K562 (cell line): ENCODE measurements at regions not wholly inside any gene's neighbourhood (a gene's known extent, or its start where the extent isn't known, plus 50 kb on each side); places are given as distances from the start of the nearest gene placed in this dataset.

Source experiments
- CBFA2T2 ChIP-seq: fragments of 450-650 bp; conservative IDR thresholded peaks from 2 replicates; pipeline ENCODE4 v1.6.1; 2017; ENCODE audit warnings: mild to moderate bottlenecking
- DDX20 ChIP-seq: fragments of 450-650 bp; IDR thresholded peaks from 2 replicates; pipeline ENCODE4 v1.6.1; 2016; ENCODE audit warnings: missing genetic modification characterization, low read depth, mild to moderate bottlenecking, missing compliant biosample characterization, moderate library complexity
- DPF2 ChIP-seq: fragments of 450-650 bp; IDR thresholded peaks from 2 replicates; pipeline ENCODE4 v1.6.1; 2016
- EP300 ChIP-seq: IDR thresholded peaks from 2 replicates; pipeline ENCODE4 v1.6.1; 2012; ENCODE audit warnings: low read length, improper control_type of control experiment
- KLF6 ChIP-seq: fragments of 250-450 bp; sonication (Bioruptor Pico); IDR thresholded peaks from 2 replicates; pipeline ENCODE4 v1.4.0; 2020; ENCODE audit warnings: mild to moderate bottlenecking, moderate library complexity, borderline replicate concordance
- MEIS2 ChIP-seq: fragments of 450-650 bp; IDR thresholded peaks from 2 replicates; pipeline ENCODE4 v1.6.1; 2014; ENCODE audit warnings: mild to moderate bottlenecking; ENCODE audit not compliant: partially characterized antibody
- NCOA1 ChIP-seq: fragments of 450-650 bp; IDR thresholded peaks from 2 replicates; pipeline ENCODE4 v1.6.1; 2016; ENCODE audit warnings: low read depth
- NFE2L1 ChIP-seq: fragments of 450-650 bp; IDR thresholded peaks from 2 replicates; pipeline ENCODE4 v1.6.1; 2016; ENCODE audit warnings: missing genetic modification characterization, low read depth, mild to moderate bottlenecking, missing compliant biosample characterization, moderate library complexity, borderline replicate concordance
- PCBP1 ChIP-seq: fragments of 200-400 bp; formaldehyde crosslinking; IDR thresholded peaks from 2 replicates; pipeline ENCODE4 v1.6.1; 2018; ENCODE audit warnings: mild to moderate bottlenecking, low read depth, low read length; ENCODE audit not compliant: poor library complexity, severe bottlenecking
- PHF20 ChIP-seq: fragments of 450-650 bp; IDR thresholded peaks from 2 replicates; pipeline ENCODE4 v1.6.1; 2018; ENCODE audit not compliant: partially characterized antibody
- PML ChIP-seq: IDR thresholded peaks from 2 replicates; pipeline ENCODE4 v1.6.1; 2012; ENCODE audit warnings: low read length, inconsistent platforms
- POLR2AphosphoS5 ChIP-seq: IDR thresholded peaks from 2 replicates; pipeline ENCODE4 v1.6.1; 2011; ENCODE audit warnings: mild to moderate bottlenecking, low read depth, low read length, moderate library complexity; ENCODE audit not compliant: control insufficient read depth, insufficient read depth
- RAD51 ChIP-seq: fragments of 450-650 bp; IDR thresholded peaks from 2 replicates; pipeline ENCODE4 v1.7.1; 2016; ENCODE audit warnings: low read depth, mild to moderate bottlenecking, borderline replicate concordance
- TCF3 ChIP-seq: sonication (generic); formaldehyde crosslinking; IDR thresholded peaks from 2 replicates; pipeline ENCODE4 v1.4.0; 2020; ENCODE audit warnings: mild to moderate bottlenecking, missing genetic modification reagents
- TEAD4 ChIP-seq, 2 experiments: sonication (generic) in 1 of 2; formaldehyde crosslinking in 1 of 2; IDR thresholded peaks; 2 replicates each; pipeline versions ENCODE4 v1.6.1 to v1.8.0; 2012 to 2022; ENCODE audit warnings: borderline replicate concordance in 1 of 2, inconsistent platforms in 1 of 2, low read length in 1 of 2, mild to moderate bottlenecking in 1 of 2, missing genetic modification reagents in 1 of 2
- ZNF263 ChIP-seq: sonication (generic); formaldehyde crosslinking; IDR thresholded peaks from 2 replicates; pipeline ENCODE4 v1.8.0; 2022; ENCODE audit warnings: mild to moderate bottlenecking, missing genetic modification reagents, borderline replicate concordance
- ZNF395 ChIP-seq: fragments of 200-800 bp; sonication (Bioruptor generic); IDR thresholded peaks from 2 replicates; pipeline ENCODE4 v1.6.1; 2017; ENCODE audit warnings: missing genetic modification characterization, missing compliant biosample characterization
- TF ChIP-seq, protein P1 (sequence below): sonication (generic); IDR thresholded peaks from 2 replicates; pipeline ENCODE4 v1.6.1; 2016
- TF ChIP-seq, protein P2 (sequence below): fragments of 450-650 bp; conservative IDR thresholded peaks from 2 replicates; pipeline ENCODE4 v1.6.1; 2016; ENCODE audit warnings: missing genetic modification characterization, low read depth, mild to moderate bottlenecking, missing compliant biosample characterization, moderate library complexity

GRCh38 chr6:14451594-14452374 is 334.2 kb downstream of the CD83 start (continued):
- TF ChIP-seq NCOA1: 0 out of 2 replicates have a peak, but pooled peaks have one; percentile 35
- peak; percentile 56 for TF ChIP-seq DPF2
- TF ChIP-seq RAD51: no peak
- TF ChIP-seq, protein P1, sequence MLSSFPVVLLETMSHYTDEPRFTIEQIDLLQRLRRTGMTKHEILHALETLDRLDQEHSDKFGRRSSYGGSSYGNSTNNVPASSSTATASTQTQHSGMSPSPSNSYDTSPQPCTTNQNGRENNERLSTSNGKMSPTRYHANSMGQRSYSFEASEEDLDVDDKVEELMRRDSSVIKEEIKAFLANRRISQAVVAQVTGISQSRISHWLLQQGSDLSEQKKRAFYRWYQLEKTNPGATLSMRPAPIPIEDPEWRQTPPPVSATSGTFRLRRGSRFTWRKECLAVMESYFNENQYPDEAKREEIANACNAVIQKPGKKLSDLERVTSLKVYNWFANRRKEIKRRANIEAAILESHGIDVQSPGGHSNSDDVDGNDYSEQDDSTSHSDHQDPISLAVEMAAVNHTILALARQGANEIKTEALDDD: peak; percentile 80
- peak; percentile 88 for TF ChIP-seq TCF3
- peak; percentile 75 for TF ChIP-seq TEAD4 (IDR thresholded peaks at IDR 0.05; ENCODE audit: low read length)
- no peak for TF ChIP-seq TEAD4 (CRISPR knock-in tag; IDR thresholded peaks at IDR 0.05; ENCODE audit: borderline replicate concordance)
- peak; percentile 75; the same call in 1 of the 2 replicates for TF ChIP-seq EP300
- peak; percentile 6 for TF ChIP-seq MEIS2
- TF ChIP-seq CBFA2T2: peak; percentile 82
- TF ChIP-seq PHF20: peak; percentile 14
- TF ChIP-seq ZNF395 (CRISPR knock-in tag): peak; percentile 83; the same call in 1 of the 2 replicates
- peak; percentile 0; the same call in 1 of the 2 replicates for TF ChIP-seq DDX20
- TF ChIP-seq PCBP1: no peak
- TF ChIP-seq NFE2L1: 0 out of 2 replicates have a peak, but pooled peaks have one; percentile 2
- TF ChIP-seq KLF6: peak; percentile 8; the same call in 1 of the 2 replicates
- TF ChIP-seq, protein P2, sequence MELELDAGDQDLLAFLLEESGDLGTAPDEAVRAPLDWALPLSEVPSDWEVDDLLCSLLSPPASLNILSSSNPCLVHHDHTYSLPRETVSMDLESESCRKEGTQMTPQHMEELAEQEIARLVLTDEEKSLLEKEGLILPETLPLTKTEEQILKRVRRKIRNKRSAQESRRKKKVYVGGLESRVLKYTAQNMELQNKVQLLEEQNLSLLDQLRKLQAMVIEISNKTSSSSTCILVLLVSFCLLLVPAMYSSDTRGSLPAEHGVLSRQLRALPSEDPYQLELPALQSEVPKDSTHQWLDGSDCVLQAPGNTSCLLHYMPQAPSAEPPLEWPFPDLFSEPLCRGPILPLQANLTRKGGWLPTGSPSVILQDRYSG (tag): 0 out of 2 replicates have a peak, but pooled peaks have one; percentile 31
- peak; percentile 79 for TF ChIP-seq POLR2AphosphoS5
- no peak for TF ChIP-seq PML
- TF ChIP-seq ZNF263 (CRISPR knock-in tag): no peak
